GM23338 (cell line): ENCODE measurements at regions not wholly inside any gene's neighbourhood (a gene's known extent, or its start where the extent isn't known, plus 50 kb on each side); places are given as distances from the start of the nearest gene placed in this dataset.

Experiments
- ATAC-seq: fragments of 200-7000 bp; cut with Tn5 transposase; 3 replicates; pipeline ENCODE4 v1.9.1; 2020
- DNase-seq: peaks from one replicate; pipeline ENCODE4 v3.0.0-alpha.2; 2015; ENCODE audit warnings: low spot score
- H2AFZ ChIP-seq: fragments of 200-600 bp; sonication (generic); 2 replicates; pipeline ENCODE4 v1.8.0; 2016; ENCODE audit warnings: antibody characterized with exemption, mild to moderate bottlenecking, moderate library complexity
- H3F3A ChIP-seq: fragments of 200-600 bp; sonication (generic); replicated peaks from 2 replicates; pipeline ENCODE4 v1.8.0; 2017; ENCODE audit warnings: antibody characterized with exemption, mixed run types, low read depth
- H3K27ac ChIP-seq: fragments of 200-600 bp; sonication (generic); 2 replicates; pipeline ENCODE4 v1.6.1; 2016; ENCODE audit warnings: low read depth
- H3K27me3 ChIP-seq: fragments of 200-600 bp; sonication (generic); 2 replicates; pipeline ENCODE4 v1.8.0; 2016; ENCODE audit warnings: mild to moderate bottlenecking, mixed run types, moderate library complexity; ENCODE audit not compliant: insufficient read depth
- H3K36me3 ChIP-seq: fragments of 200-600 bp; sonication (generic); 2 replicates; pipeline ENCODE4 v1.8.0; 2016; ENCODE audit warnings: mild to moderate bottlenecking; ENCODE audit not compliant: insufficient read depth
- H3K4me1 ChIP-seq: fragments of 200-600 bp; sonication (generic); 2 replicates; pipeline ENCODE4 v1.8.0; 2016; ENCODE audit warnings: mild to moderate bottlenecking, moderate library complexity; ENCODE audit not compliant: insufficient read depth
- H3K4me2 ChIP-seq: fragments of 200-600 bp; sonication (generic); 2 replicates; pipeline ENCODE4 v1.7.1; 2017; ENCODE audit warnings: mixed run types
- H3K4me3 ChIP-seq: fragments of 200-600 bp; sonication (generic); 2 replicates; pipeline ENCODE4 v1.6.1; 2016; ENCODE audit warnings: mixed run types
- H3K79me2 ChIP-seq: fragments of 200-600 bp; sonication (generic); replicated peaks from 2 replicates; pipeline ENCODE4 v1.8.0; 2017; ENCODE audit warnings: mild to moderate bottlenecking; ENCODE audit not compliant: insufficient read depth
- H3K9me2 ChIP-seq: fragments of 200-600 bp; sonication (generic); 2 replicates; pipeline ENCODE4 v1.8.0; 2017; ENCODE audit not compliant: insufficient read depth
- H4K20me1 ChIP-seq: fragments of 200-600 bp; sonication (generic); replicated peaks from 2 replicates; pipeline ENCODE4 v1.8.0; 2017; ENCODE audit warnings: mild to moderate bottlenecking; ENCODE audit not compliant: insufficient read depth
- H3K27ac Mint-ChIP-seq: 2 replicates; pipeline ENCODE4 v1.8.0; 2020; ENCODE audit warnings: inconsistent platforms, mild to moderate bottlenecking, moderate library complexity, mixed read lengths
- H3K27me3 Mint-ChIP-seq: 3 replicates; pipeline ENCODE4 v1.8.0; 2022; ENCODE audit warnings: low read depth, mild to moderate bottlenecking, moderate library complexity, mixed read lengths, inconsistent platforms; ENCODE audit not compliant: insufficient read depth, poor library complexity
- H3K36me3 Mint-ChIP-seq: 3 replicates; pipeline ENCODE4 v1.8.0; 2021; ENCODE audit warnings: low read depth, mild to moderate bottlenecking, inconsistent platforms, moderate library complexity, mixed read lengths
- H3K4me1 Mint-ChIP-seq: 3 replicates; pipeline ENCODE4 v1.8.0; 2020; ENCODE audit warnings: mild to moderate bottlenecking, inconsistent platforms, mixed read lengths
- H3K4me3 Mint-ChIP-seq: 3 replicates; pipeline ENCODE4 v1.8.0; 2021; ENCODE audit warnings: moderate library complexity, mild to moderate bottlenecking, inconsistent platforms, mixed read lengths
- H3K9me3 Mint-ChIP-seq: 3 replicates; pipeline ENCODE4 v1.8.0; 2020; ENCODE audit warnings: moderate library complexity, mild to moderate bottlenecking, inconsistent platforms, mixed read lengths
- CREB1 ChIP-seq: fragments of 250-450 bp; sonication (Bioruptor Pico); IDR thresholded peaks from 2 replicates; pipeline ENCODE4 v1.5.0; 2020; ENCODE audit warnings: low read depth, mild to moderate bottlenecking, moderate library complexity
- EZH2phosphoT487 ChIP-seq: fragments of 200-600 bp; sonication (generic); IDR thresholded peaks from one replicate; pipeline ENCODE4 v1.8.1; 2018; ENCODE audit warnings: antibody characterized with exemption; ENCODE audit not compliant: unreplicated experiment
- NANOG ChIP-seq: IDR thresholded peaks from 2 replicates; pipeline ENCODE4 v1.6.1; 2016; ENCODE audit warnings: antibody characterized with exemption, borderline replicate concordance
- STAT1 ChIP-seq: IDR thresholded peaks from one replicate; pipeline ENCODE4 v1.6.1; 2016; ENCODE audit warnings: antibody characterized with exemption; ENCODE audit not compliant: unreplicated experiment
- ZNF114 ChIP-seq: fragments of 250-450 bp; sonication (Bioruptor Pico); IDR thresholded peaks from 2 replicates; pipeline ENCODE4 v1.5.0; 2020; ENCODE audit warnings: mild to moderate bottlenecking, moderate library complexity
- ZNF331 ChIP-seq: fragments of 250-450 bp; sonication (Bioruptor Pico); IDR thresholded peaks from 2 replicates; pipeline ENCODE4 v1.5.0; 2020; ENCODE audit warnings: low read depth, mild to moderate bottlenecking, moderate library complexity
- ZNF462 ChIP-seq: fragments of 250-450 bp; sonication (Bioruptor Pico); IDR thresholded peaks from 2 replicates; pipeline ENCODE4 v1.5.0; 2020; ENCODE audit warnings: mild to moderate bottlenecking, moderate library complexity

- ATAC-seq (no peak), DNase-seq (no peak)
- Histone ChIP-seq H3K27ac (no peak overlapping the region), H3K9me2 (no peaks in the 10 kb centered on the region), H2AFZ (no peak overlapping the region), H3K36me3 (no peaks in the 10 kb centered on the region), H3K4me3 (no peak overlapping the region), H3F3A (no peaks in the 10 kb centered on the region), H4K20me1 (no peaks in the 10 kb centered on the region), H3K4me1 (no peaks in the 10 kb centered on the region), H3K79me2 (no peaks in the 10 kb centered on the region), H3K4me2 (no peak overlapping the region), H3K27me3 (no peaks in the 10 kb centered on the region)
- Mint-ChIP-seq H3K4me1 (peaks cover 5% of the 10 kb centered on the region; the same call in 1 of the 3 replicates), H3K27ac (no peak overlapping the region), H3K27me3 (no peaks in the 10 kb centered on the region), H3K4me3 (no peak overlapping the region), H3K9me3 (no peaks in the 10 kb centered on the region), H3K36me3 (no peaks in the 10 kb centered on the region)
- TF ChIP-seq ZNF114 (CRISPR knock-in tag) = no peak
These were observed 218.9 kb upstream of the DPH6 start for GRCh38 chr15:35764661-35765519.

GRCh38 chr15:35768949-35769348 is 223.0 kb upstream of the DPH6 start:
- DNase-seq (no peak), ATAC-seq (no peak)
- no peaks in the 10 kb centered on the region for H3K4me1 ChIP-seq
- no peaks in the 10 kb centered on the region for H3K27me3 ChIP-seq
- H3K27ac ChIP-seq = no peak overlapping the region
- peaks cover 4% of the 10 kb centered on the region for H3K27me3 Mint-ChIP-seq
- no peaks in the 10 kb centered on the region for H3K79me2 ChIP-seq
- H3K36me3 ChIP-seq = no peaks in the 10 kb centered on the region
- no peaks in the 10 kb centered on the region for H3K9me2 ChIP-seq
- no peak overlapping the region for H3K4me3 Mint-ChIP-seq
- H3K4me1 Mint-ChIP-seq = peaks cover 5% of the 10 kb centered on the region; the same call in 1 of the 3 replicates
- H3K36me3 Mint-ChIP-seq = no peaks in the 10 kb centered on the region
- no peaks in the 10 kb centered on the region for H3F3A ChIP-seq
- H3K27ac Mint-ChIP-seq = no peak overlapping the region
- H3K4me2 ChIP-seq = no peak overlapping the region
- H4K20me1 ChIP-seq = no peaks in the 10 kb centered on the region
- H2AFZ ChIP-seq = no peak overlapping the region
- no peaks in the 10 kb centered on the region for H3K9me3 Mint-ChIP-seq
- no peak for TF ChIP-seq NANOG
- H3K4me3 ChIP-seq = no peak overlapping the region

GRCh38 chr15:35769656-35770055 is 223.7 kb upstream of the DPH6 start:
- Histone ChIP-seq H3K79me2 (no peaks in the 10 kb centered on the region), H3F3A (no peaks in the 10 kb centered on the region), H3K27me3 (no peaks in the 10 kb centered on the region), H2AFZ (no peak overlapping the region), H4K20me1 (no peaks in the 10 kb centered on the region), H3K4me2 (no peak overlapping the region), H3K9me2 (no peaks in the 10 kb centered on the region), H3K36me3 (no peaks in the 10 kb centered on the region), H3K4me3 (no peak overlapping the region), H3K27ac (no peak overlapping the region), H3K4me1 (no peaks in the 10 kb centered on the region)
- Mint-ChIP-seq H3K9me3 (no peaks in the 10 kb centered on the region), H3K36me3 (no peaks in the 10 kb centered on the region), H3K27me3 (peaks cover 4% of the 10 kb centered on the region), H3K27ac (no peak overlapping the region), H3K4me1 (peaks cover 5% of the 10 kb centered on the region; the same call in 1 of the 3 replicates), H3K4me3 (no peak overlapping the region)
- DNase-seq (no peak), ATAC-seq (no peak)
- TF ChIP-seq ZNF462 (CRISPR knock-in tag) (no peak), STAT1 (no peak), EZH2phosphoT487 (no peak), ZNF331 (CRISPR knock-in tag) (no peak), CREB1 (CRISPR knock-in tag) (no peak)
